ENCODE measurements at regions not wholly inside any gene's neighbourhood (a gene's known extent, or its start where the extent isn't known, plus 50 kb on each side); places are given as distances from the start of the nearest gene placed in this dataset.

- no peaks in the 10 kb centered on the region for H3K4me1 ChIP-seq (ENCODE audit: control insufficient read depth, low read length)
- H3K4me2 ChIP-seq (ENCODE audit: low read length) = no peak overlapping the region
- H3K27ac ChIP-seq (ENCODE audit: low read depth, low read length) = no peak overlapping the region
- H3K79me2 ChIP-seq (ENCODE audit: control insufficient read depth, low read length) = no peaks in the 10 kb centered on the region
- H3K36me3 ChIP-seq (ENCODE audit: control insufficient read depth, low read length) = no peaks in the 10 kb centered on the region
- no peaks in the 10 kb centered on the region for H3K27me3 ChIP-seq (ENCODE audit: control insufficient read depth, low read length)
- H3F3A ChIP-seq (ENCODE audit: control insufficient read depth, insufficient read depth) = no peaks in the 10 kb centered on the region
- H3K9me3 ChIP-seq (ENCODE audit: control insufficient read depth, insufficient read depth, low read length) = no peaks in the 10 kb centered on the region
- TF ChIP-seq CTCF (IDR thresholded peaks at IDR 0.05; ENCODE audit: low read depth, low read length, poor library complexity, severe bottlenecking) (no peak), EZH2phosphoT487 (IDR thresholded peaks at IDR 0.05; ENCODE audit: borderline replicate concordance, low read length) (no peak)
- no peaks in the 10 kb centered on the region for H3K9me2 ChIP-seq (replicated peaks; ENCODE audit: control insufficient read depth, low read length)
- no peaks in the 10 kb centered on the region for H4K20me1 ChIP-seq (ENCODE audit: control insufficient read depth, insufficient read depth, low read depth, low read length)
- no peak overlapping the region for H3K4me3 ChIP-seq (ENCODE audit: low read length)
Measured at GRCh38 chr7:85449478-85449877, 262.6 kb upstream of the SEMA3D start.

GRCh38 chr7:85447004-85447403, 260.1 kb upstream of the SEMA3D start:
- no peaks in the 10 kb centered on the region for H3K9me3 ChIP-seq (ENCODE audit: control insufficient read depth, insufficient read depth, low read length)
- TF ChIP-seq EZH2phosphoT487 (IDR thresholded peaks at IDR 0.05; ENCODE audit: borderline replicate concordance, low read length) = no peak
- no peak for TF ChIP-seq CTCF (IDR thresholded peaks at IDR 0.05; ENCODE audit: low read depth, low read length, poor library complexity, severe bottlenecking)
- no peaks in the 10 kb centered on the region for H3K79me2 ChIP-seq (ENCODE audit: control insufficient read depth, low read length)
- no peaks in the 10 kb centered on the region for H3F3A ChIP-seq (ENCODE audit: control insufficient read depth, insufficient read depth)
- H3K4me2 ChIP-seq (ENCODE audit: low read length) = no peak overlapping the region
- no peak overlapping the region for H3K4me3 ChIP-seq (ENCODE audit: low read length)
- H4K20me1 ChIP-seq (ENCODE audit: control insufficient read depth, insufficient read depth, low read depth, low read length) = no peaks in the 10 kb centered on the region
- no peaks in the 10 kb centered on the region for H3K9me2 ChIP-seq (replicated peaks; ENCODE audit: control insufficient read depth, low read length)
- no peak overlapping the region for H3K27ac ChIP-seq (ENCODE audit: low read depth, low read length)
- no peaks in the 10 kb centered on the region for H3K27me3 ChIP-seq (ENCODE audit: control insufficient read depth, low read length)
- no peaks in the 10 kb centered on the region for H3K4me1 ChIP-seq (ENCODE audit: control insufficient read depth, low read length)
- no peaks in the 10 kb centered on the region for H3K36me3 ChIP-seq (ENCODE audit: control insufficient read depth, low read length)

- TF ChIP-seq CTCF (IDR thresholded peaks at IDR 0.05; ENCODE audit: low read depth, low read length, poor library complexity, severe bottlenecking) = no peak
- TF ChIP-seq EZH2phosphoT487 (IDR thresholded peaks at IDR 0.05; ENCODE audit: borderline replicate concordance, low read length) = no peak
- Histone ChIP-seq H3K79me2 (ENCODE audit: control insufficient read depth, low read length) (no peaks in the 10 kb centered on the region), H3K9me2 (replicated peaks; ENCODE audit: control insufficient read depth, low read length) (no peaks in the 10 kb centered on the region), H3F3A (ENCODE audit: control insufficient read depth, insufficient read depth) (no peaks in the 10 kb centered on the region), H3K4me3 (ENCODE audit: low read length) (no peak overlapping the region), H3K9me3 (ENCODE audit: control insufficient read depth, insufficient read depth, low read length) (no peaks in the 10 kb centered on the region), H3K27ac (ENCODE audit: low read depth, low read length) (no peak overlapping the region), H3K36me3 (ENCODE audit: control insufficient read depth, low read length) (no peaks in the 10 kb centered on the region), H3K4me1 (ENCODE audit: control insufficient read depth, low read length) (no peaks in the 10 kb centered on the region), H3K27me3 (ENCODE audit: control insufficient read depth, low read length) (no peaks in the 10 kb centered on the region), H3K4me2 (ENCODE audit: low read length) (no peak overlapping the region), H4K20me1 (ENCODE audit: control insufficient read depth, insufficient read depth, low read depth, low read length) (no peaks in the 10 kb centered on the region)
Measured at GRCh38 chr7:85426487-85426960, 239.7 kb upstream of the SEMA3D start.
